ENCODE measurements at regions not wholly inside any gene's neighbourhood (a gene's known extent, or its start where the extent isn't known, plus 50 kb on each side); places are given as distances from the start of the nearest gene placed in this dataset.

DNA sequence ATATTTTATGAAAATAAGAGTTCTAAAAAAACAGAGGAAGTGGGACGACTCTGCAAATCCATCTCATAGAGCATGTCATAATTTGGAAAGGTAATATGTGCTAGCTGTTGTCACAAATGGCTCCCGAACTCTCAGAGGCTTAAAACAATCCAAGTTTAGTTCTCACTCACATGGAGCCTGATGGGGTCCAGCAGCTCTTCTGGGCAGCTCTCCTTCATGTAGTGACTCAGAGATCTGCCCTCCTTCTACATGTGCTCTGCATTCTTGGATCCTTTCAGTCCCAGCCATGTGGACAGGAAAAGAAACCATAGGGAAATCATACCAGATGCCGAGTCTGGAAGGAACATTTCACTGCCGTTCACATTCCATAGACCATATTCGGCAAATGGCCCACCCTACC, 180.1 kb upstream of the APCDD1 start:
- Histone ChIP-seq H3K4me1 (ENCODE audit: insufficient read depth, insufficient read length) (peaks cover 2% of the 10 kb centered on the region), H3K9ac (ENCODE audit: insufficient read length, low read depth) (no peak overlapping the region), H3K9me3 (ENCODE audit: insufficient read depth, low read length) (no peaks in the 10 kb centered on the region), H3K27me3 (ENCODE audit: insufficient read depth, insufficient read length) (no peaks in the 10 kb centered on the region), H3K36me3 (ENCODE audit: insufficient read depth, insufficient read length, low read length) (no peaks in the 10 kb centered on the region), H3K4me3 (ENCODE audit: insufficient read length, low read depth) (no peak overlapping the region)
- TF ChIP-seq SUZ12 (IDR thresholded peaks at IDR 0.05; ENCODE audit: extremely low read depth, insufficient read depth, insufficient read length) (no peak), ZNF274 (IDR thresholded peaks at IDR 0.05; ENCODE audit: low read depth, low read length) (no peak), YY1 (IDR thresholded peaks at IDR 0.05; ENCODE audit: insufficient read depth, insufficient read length) (no peak)
- no peak for DNase-seq (ENCODE audit: low read depth, low spot score)

DNA sequence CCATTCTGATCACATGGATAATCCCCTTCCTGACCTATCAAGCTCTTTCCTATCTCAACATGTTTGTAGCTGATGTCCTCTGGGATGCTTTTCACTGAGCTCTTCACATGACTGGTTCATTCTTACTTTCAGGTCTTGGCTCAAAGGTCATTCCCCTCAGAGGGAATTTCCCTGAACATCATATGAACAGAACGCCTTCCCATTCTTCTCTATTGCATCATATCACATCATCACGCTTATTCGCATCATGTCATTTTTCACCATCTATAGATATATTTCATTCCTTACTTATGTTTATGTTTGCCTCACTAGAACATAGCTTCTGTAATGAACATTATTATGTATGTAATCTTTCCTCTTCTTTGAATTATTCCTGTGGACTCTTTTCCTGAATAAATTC, 178.9 kb upstream of the APCDD1 start:
- Histone ChIP-seq H3K27me3 (ENCODE audit: insufficient read depth, insufficient read length) (no peaks in the 10 kb centered on the region), H3K4me1 (ENCODE audit: insufficient read depth, insufficient read length) (no peaks in the 10 kb centered on the region), H3K36me3 (ENCODE audit: insufficient read depth, insufficient read length, low read length) (no peaks in the 10 kb centered on the region), H3K9ac (ENCODE audit: insufficient read length, low read depth) (no peak overlapping the region), H3K4me3 (ENCODE audit: insufficient read length, low read depth) (no peak overlapping the region), H3K9me3 (ENCODE audit: insufficient read depth, low read length) (no peaks in the 10 kb centered on the region)
- TF ChIP-seq YY1 (IDR thresholded peaks at IDR 0.05; ENCODE audit: insufficient read depth, insufficient read length) (no peak), SUZ12 (IDR thresholded peaks at IDR 0.05; ENCODE audit: extremely low read depth, insufficient read depth, insufficient read length) (no peak), ZNF274 (IDR thresholded peaks at IDR 0.05; ENCODE audit: low read depth, low read length) (no peak)
- DNase-seq (ENCODE audit: low read depth, low spot score), result no peak

DNA sequence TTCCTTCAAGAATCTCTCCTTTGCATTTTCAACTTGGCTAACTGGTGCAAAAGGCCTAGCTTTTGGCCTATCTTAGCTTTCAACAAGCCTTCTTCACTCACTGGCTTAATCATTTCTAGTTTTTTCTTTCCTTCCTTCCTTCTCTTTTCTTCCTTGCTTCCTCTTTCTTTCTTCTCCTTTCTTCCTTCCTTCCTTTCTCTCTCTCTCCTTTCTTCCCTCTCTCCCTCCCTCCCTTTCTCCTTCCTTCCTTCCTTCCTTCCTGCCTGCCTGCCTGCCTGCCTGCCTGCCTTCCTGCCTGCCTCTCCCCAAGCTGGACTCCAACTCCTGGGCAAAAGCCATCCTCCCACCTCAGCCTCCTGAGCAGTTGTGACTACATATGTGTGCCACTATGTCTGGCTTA, 176.2 kb upstream of the APCDD1 start:
- no peaks in the 10 kb centered on the region for H3K9me3 ChIP-seq (ENCODE audit: insufficient read depth, low read length)
- H3K27me3 ChIP-seq (ENCODE audit: insufficient read depth, insufficient read length), result no peaks in the 10 kb centered on the region
- H3K4me1 ChIP-seq (ENCODE audit: insufficient read depth, insufficient read length), result no peaks in the 10 kb centered on the region
- DNase-seq (ENCODE audit: low read depth, low spot score), result no peak
- no peaks in the 10 kb centered on the region for H3K36me3 ChIP-seq (ENCODE audit: insufficient read depth, insufficient read length, low read length)
- TF ChIP-seq ZNF274 (IDR thresholded peaks at IDR 0.05; ENCODE audit: low read depth, low read length) (no peak), YY1 (IDR thresholded peaks at IDR 0.05; ENCODE audit: insufficient read depth, insufficient read length) (no peak), SUZ12 (IDR thresholded peaks at IDR 0.05; ENCODE audit: extremely low read depth, insufficient read depth, insufficient read length) (no peak)
- no peak overlapping the region for H3K9ac ChIP-seq (ENCODE audit: insufficient read length, low read depth)
- H3K4me3 ChIP-seq (ENCODE audit: insufficient read length, low read depth), result no peak overlapping the region

DNA sequence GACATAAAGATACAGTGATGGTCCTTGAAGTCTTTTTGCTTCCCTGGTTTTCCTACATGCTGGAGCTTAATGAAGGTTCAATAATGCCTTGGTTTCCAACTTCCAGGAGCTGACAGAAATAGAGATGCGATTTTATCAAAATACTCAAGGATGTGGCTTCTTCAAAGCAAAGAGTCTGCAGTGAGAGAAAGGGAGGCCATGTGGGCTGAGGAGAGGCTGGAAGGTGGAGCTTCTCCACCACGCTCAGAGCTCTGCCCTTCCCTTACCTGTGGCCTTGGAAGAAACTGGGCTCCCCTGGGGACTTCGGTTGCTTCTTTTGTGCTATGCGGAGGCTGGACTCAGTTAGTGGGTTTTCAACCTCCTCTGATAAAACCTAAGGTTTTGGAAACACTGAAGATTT, 175.0 kb upstream of the APCDD1 start:
- no peak overlapping the region for H3K4me3 ChIP-seq (ENCODE audit: insufficient read length, low read depth)
- DNase-seq (ENCODE audit: low read depth, low spot score), result no peak
- no peaks in the 10 kb centered on the region for H3K27me3 ChIP-seq (ENCODE audit: insufficient read depth, insufficient read length)
- no peaks in the 10 kb centered on the region for H3K4me1 ChIP-seq (ENCODE audit: insufficient read depth, insufficient read length)
- no peak overlapping the region for H3K9ac ChIP-seq (ENCODE audit: insufficient read length, low read depth)
- no peaks in the 10 kb centered on the region for H3K9me3 ChIP-seq (ENCODE audit: insufficient read depth, low read length)
- H3K36me3 ChIP-seq (ENCODE audit: insufficient read depth, insufficient read length, low read length), result no peaks in the 10 kb centered on the region
- TF ChIP-seq YY1 (IDR thresholded peaks at IDR 0.05; ENCODE audit: insufficient read depth, insufficient read length) (no peak), SUZ12 (IDR thresholded peaks at IDR 0.05; ENCODE audit: extremely low read depth, insufficient read depth, insufficient read length) (no peak), ZNF274 (IDR thresholded peaks at IDR 0.05; ENCODE audit: low read depth, low read length) (no peak)

DNA sequence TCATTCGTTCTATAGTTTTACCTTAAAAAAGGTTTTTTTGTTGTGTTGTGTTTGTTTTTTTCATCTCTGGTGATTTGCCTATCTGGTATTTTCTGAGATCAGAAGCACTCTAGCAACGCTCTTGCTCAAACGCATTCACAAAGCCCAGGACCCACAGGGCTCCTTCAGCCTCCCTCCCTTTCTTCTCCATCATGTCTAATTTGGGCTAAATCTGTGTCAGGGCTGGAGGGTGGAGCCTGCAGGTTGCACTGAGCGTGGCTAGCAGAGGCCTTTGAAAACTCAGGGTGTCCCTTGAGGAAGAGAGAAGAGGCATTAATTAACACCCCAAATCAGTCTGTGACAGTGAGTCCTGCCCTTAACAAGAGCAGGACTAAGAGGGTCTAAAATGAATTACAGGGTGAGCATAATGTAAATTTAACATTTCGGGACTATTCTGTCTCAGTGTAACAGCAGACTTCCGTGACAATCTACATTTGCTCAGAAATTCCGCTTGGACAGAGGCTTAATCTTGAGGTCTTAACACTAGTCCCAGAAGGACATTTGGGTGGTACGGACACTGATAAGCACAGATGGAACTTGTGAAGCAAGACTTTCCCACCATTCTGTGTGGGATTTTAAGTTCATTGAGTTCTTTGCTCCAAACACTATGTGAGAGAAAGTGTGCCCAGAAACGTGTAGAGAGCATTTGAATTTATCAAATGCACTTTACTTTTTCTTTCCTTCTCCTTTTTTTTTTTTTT, 174.4 kb upstream of the APCDD1 start:
- no peaks in the 10 kb centered on the region for H3K4me1 ChIP-seq (ENCODE audit: insufficient read depth, insufficient read length)
- H3K36me3 ChIP-seq (ENCODE audit: insufficient read depth, insufficient read length, low read length), result no peaks in the 10 kb centered on the region
- TF ChIP-seq SUZ12 (IDR thresholded peaks at IDR 0.05; ENCODE audit: extremely low read depth, insufficient read depth, insufficient read length), result no peak
- no peak overlapping the region for H3K4me3 ChIP-seq (ENCODE audit: insufficient read length, low read depth)
- DNase-seq (ENCODE audit: low read depth, low spot score), result no peak
- no peaks in the 10 kb centered on the region for H3K9me3 ChIP-seq (ENCODE audit: insufficient read depth, low read length)
- H3K9ac ChIP-seq (ENCODE audit: insufficient read length, low read depth), result no peak overlapping the region
- H3K27me3 ChIP-seq (ENCODE audit: insufficient read depth, insufficient read length), result no peaks in the 10 kb centered on the region

DNA sequence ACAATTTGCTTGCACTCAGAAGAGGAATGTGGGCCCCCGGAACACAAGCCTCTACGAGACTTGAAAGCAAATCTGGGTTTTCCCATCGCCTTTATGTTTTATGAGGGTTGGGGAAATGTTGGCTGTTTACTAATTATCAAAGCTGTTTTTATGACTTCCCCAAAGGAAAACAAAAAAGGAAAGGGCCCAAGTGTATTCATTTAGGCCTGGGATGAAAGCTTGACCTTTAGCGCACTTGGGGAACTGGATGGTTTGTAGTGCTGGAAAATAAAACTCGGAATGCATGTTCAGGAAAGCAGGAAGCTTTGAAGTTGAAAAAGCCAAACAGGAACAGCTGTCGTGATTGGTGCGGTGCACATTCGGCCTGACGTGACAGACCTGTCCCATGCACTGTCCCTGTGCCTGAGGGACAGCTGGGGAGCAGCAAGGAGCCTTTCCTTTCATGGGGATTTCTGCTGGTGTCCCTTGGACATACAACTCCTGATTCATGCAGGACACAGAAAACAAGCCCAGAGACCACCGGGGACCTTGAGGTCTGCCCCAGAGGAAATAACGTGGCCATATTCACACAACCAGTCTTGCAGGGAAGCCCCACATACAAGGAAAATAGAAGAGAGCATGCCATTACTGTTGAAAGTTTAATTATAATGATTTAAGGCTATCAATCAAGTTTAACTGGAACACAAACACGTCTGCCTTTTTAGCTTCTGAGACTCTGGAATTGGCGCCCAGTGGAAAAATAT, 169.7 kb upstream of the APCDD1 start:
- Histone ChIP-seq H3K9ac (ENCODE audit: insufficient read length, low read depth) (no peak overlapping the region), H3K27me3 (ENCODE audit: insufficient read depth, insufficient read length) (no peaks in the 10 kb centered on the region), H3K4me3 (ENCODE audit: insufficient read length, low read depth) (no peak overlapping the region), H3K36me3 (ENCODE audit: insufficient read depth, insufficient read length, low read length) (no peaks in the 10 kb centered on the region), H3K9me3 (ENCODE audit: insufficient read depth, low read length) (peaks cover 11% of the 10 kb centered on the region; the same call in 1 of the 2 replicates), H3K4me1 (ENCODE audit: insufficient read depth, insufficient read length) (peaks cover 7% of the 10 kb centered on the region)
- DNase-seq (ENCODE audit: low read depth, low spot score), result no peak
- TF ChIP-seq SUZ12 (IDR thresholded peaks at IDR 0.05; ENCODE audit: extremely low read depth, insufficient read depth, insufficient read length), result no peak
- no peak for TF ChIP-seq YY1 (IDR thresholded peaks at IDR 0.05; ENCODE audit: insufficient read depth, insufficient read length)
- TF ChIP-seq ZNF274 (IDR thresholded peaks at IDR 0.05; ENCODE audit: low read depth, low read length), result no peak

DNA sequence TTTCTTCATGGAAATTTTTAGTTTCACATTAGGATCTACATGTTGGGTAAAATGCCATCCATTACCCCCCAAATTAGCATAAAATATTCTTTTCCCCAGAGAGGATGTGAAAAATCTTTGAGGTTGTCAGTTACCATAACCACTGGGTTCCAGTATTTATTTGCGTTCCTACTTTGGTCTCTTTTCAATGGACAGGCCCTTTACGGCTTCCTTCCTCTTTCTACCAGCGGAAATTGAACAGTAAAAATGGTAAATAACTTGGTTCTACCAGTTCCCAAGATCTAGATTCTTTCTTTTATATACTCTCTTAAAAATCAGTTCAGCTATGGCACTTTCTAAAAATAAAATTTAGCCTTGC, 169.2 kb upstream of the APCDD1 start:
- TF ChIP-seq SUZ12 (IDR thresholded peaks at IDR 0.05; ENCODE audit: extremely low read depth, insufficient read depth, insufficient read length), result no peak
- TF ChIP-seq ZNF274 (IDR thresholded peaks at IDR 0.05; ENCODE audit: low read depth, low read length), result no peak
- no peak for TF ChIP-seq YY1 (IDR thresholded peaks at IDR 0.05; ENCODE audit: insufficient read depth, insufficient read length)
- H3K4me1 ChIP-seq (ENCODE audit: insufficient read depth, insufficient read length), result peaks cover 7% of the 10 kb centered on the region

More for the DNA sequence above, 169.2 kb upstream of the APCDD1 start:
- Histone ChIP-seq H3K4me3 (ENCODE audit: insufficient read length, low read depth) (no peak overlapping the region), H3K9me3 (ENCODE audit: insufficient read depth, low read length) (peaks cover 14% of the 10 kb centered on the region; the same call in 1 of the 2 replicates), H3K27me3 (ENCODE audit: insufficient read depth, insufficient read length) (no peaks in the 10 kb centered on the region), H3K36me3 (ENCODE audit: insufficient read depth, insufficient read length, low read length) (no peaks in the 10 kb centered on the region), H3K9ac (ENCODE audit: insufficient read length, low read depth) (no peak overlapping the region)
- no peak for DNase-seq (ENCODE audit: low read depth, low spot score)
